Loucy (cell line): ENCODE measurements at regions not wholly inside any gene's neighbourhood (a gene's known extent, or its start where the extent isn't known, plus 50 kb on each side); places are given as distances from the start of the nearest gene placed in this dataset.

Experiments used
- H2AFZ ChIP-seq: fragments of 200-600 bp; sonication (generic); 2 replicates; pipeline ENCODE4 v1.6.0; 2016; ENCODE audit warnings: antibody characterized with exemption, mild to moderate bottlenecking, low read length, moderate library complexity
- H3F3A ChIP-seq: fragments of 200-600 bp; 2 replicates; pipeline ENCODE4 v1.6.0; 2016; ENCODE audit warnings: antibody characterized with exemption, low read depth, mild to moderate bottlenecking
- H3K27me3 ChIP-seq: fragments of 200-600 bp; sonication (generic); 2 replicates; pipeline ENCODE4 v1.6.1; 2014; ENCODE audit warnings: low read length, mild to moderate bottlenecking; ENCODE audit not compliant: insufficient read depth, poor library complexity, severe bottlenecking
- H3K36me3 ChIP-seq: fragments of 200-600 bp; sonication (generic); 2 replicates; pipeline ENCODE4 v1.6.1; 2016; ENCODE audit warnings: low read length; ENCODE audit not compliant: insufficient read depth
- H3K4me1 ChIP-seq: fragments of 200-600 bp; sonication (generic); 2 replicates; pipeline ENCODE4 v1.5.1; 2014; ENCODE audit warnings: low read length, mild to moderate bottlenecking; ENCODE audit not compliant: insufficient read depth, poor library complexity, severe bottlenecking
- H3K4me2 ChIP-seq: fragments of 200-600 bp; sonication (generic); 2 replicates; pipeline ENCODE4 v1.6.0; 2014; ENCODE audit warnings: antibody characterized with exemption, low read length, low read depth, mild to moderate bottlenecking; ENCODE audit not compliant: poor library complexity, severe bottlenecking
- H3K4me3 ChIP-seq: fragments of 200-600 bp; sonication (generic); 2 replicates; pipeline ENCODE4 v1.5.1; 2014; ENCODE audit warnings: low read length, mild to moderate bottlenecking, mixed read lengths; ENCODE audit not compliant: poor library complexity, severe bottlenecking
- H3K79me2 ChIP-seq: fragments of 200-600 bp; sonication (generic); 2 replicates; pipeline ENCODE4 v1.6.1; 2014; ENCODE audit warnings: low read length; ENCODE audit not compliant: insufficient read depth
- H3K9ac ChIP-seq: fragments of 200-600 bp; sonication (generic); 2 replicates; pipeline ENCODE4 v1.6.0; 2014; ENCODE audit warnings: mild to moderate bottlenecking, low read depth, low read length, moderate library complexity; ENCODE audit not compliant: poor library complexity, severe bottlenecking
- H3K9me2 ChIP-seq: fragments of 200-600 bp; sonication (generic); replicated peaks from 2 replicates; pipeline ENCODE4 v1.6.1; 2016; ENCODE audit warnings: low read depth, low read length, mixed read lengths
- H3K9me3 ChIP-seq: fragments of 200-600 bp; sonication (generic); 2 replicates; pipeline ENCODE4 v1.6.1; 2014; ENCODE audit warnings: mild to moderate bottlenecking, antibody characterized with exemption, low read length, low read depth; ENCODE audit not compliant: insufficient read depth
- H4K20me1 ChIP-seq: fragments of 200-600 bp; sonication (generic); 2 replicates; pipeline ENCODE4 v1.6.0; 2014; ENCODE audit warnings: antibody characterized with exemption, low read length, mild to moderate bottlenecking; ENCODE audit not compliant: insufficient read depth, poor library complexity, severe bottlenecking
- EZH2phosphoT487 ChIP-seq: fragments of 200-600 bp; IDR thresholded peaks from 2 replicates; pipeline ENCODE4 v1.6.1; 2018; ENCODE audit warnings: antibody characterized with exemption, mild to moderate bottlenecking, moderate library complexity, borderline replicate concordance
- TF ChIP-seq, protein P1 (sequence below): fragments of 200-600 bp; sonication (generic); conservative IDR thresholded peaks from 2 replicates; pipeline ENCODE4 v1.5.1; 2014; ENCODE audit warnings: mild to moderate bottlenecking, antibody characterized with exemption, low read length

DNA sequence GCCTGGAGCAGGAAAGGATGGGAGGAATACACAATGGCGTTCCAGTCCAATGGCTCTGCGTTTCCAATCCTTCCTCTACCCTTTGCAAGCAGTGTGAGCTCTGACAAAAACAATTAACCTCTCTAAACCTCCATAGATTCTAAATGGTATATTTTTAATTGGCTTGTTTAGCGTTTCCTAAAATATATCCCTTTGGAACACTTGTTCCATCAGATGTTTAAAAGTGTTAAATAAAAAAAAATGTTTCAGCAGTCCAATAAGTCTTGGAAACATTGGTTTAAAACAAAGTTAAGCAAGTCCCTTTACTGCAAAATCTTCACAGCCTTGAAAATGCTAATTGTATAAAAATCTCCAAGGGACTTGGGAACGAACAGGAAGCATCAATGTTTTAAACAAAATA is 432.3 kb upstream of the ARRDC4 start:
- no peaks in the 10 kb centered on the region for H3K27me3 ChIP-seq
- H2AFZ ChIP-seq = no peak overlapping the region
- H4K20me1 ChIP-seq = no peaks in the 10 kb centered on the region
- no peaks in the 10 kb centered on the region for H3K79me2 ChIP-seq
- H3K36me3 ChIP-seq = no peaks in the 10 kb centered on the region
- TF ChIP-seq, protein P1, sequence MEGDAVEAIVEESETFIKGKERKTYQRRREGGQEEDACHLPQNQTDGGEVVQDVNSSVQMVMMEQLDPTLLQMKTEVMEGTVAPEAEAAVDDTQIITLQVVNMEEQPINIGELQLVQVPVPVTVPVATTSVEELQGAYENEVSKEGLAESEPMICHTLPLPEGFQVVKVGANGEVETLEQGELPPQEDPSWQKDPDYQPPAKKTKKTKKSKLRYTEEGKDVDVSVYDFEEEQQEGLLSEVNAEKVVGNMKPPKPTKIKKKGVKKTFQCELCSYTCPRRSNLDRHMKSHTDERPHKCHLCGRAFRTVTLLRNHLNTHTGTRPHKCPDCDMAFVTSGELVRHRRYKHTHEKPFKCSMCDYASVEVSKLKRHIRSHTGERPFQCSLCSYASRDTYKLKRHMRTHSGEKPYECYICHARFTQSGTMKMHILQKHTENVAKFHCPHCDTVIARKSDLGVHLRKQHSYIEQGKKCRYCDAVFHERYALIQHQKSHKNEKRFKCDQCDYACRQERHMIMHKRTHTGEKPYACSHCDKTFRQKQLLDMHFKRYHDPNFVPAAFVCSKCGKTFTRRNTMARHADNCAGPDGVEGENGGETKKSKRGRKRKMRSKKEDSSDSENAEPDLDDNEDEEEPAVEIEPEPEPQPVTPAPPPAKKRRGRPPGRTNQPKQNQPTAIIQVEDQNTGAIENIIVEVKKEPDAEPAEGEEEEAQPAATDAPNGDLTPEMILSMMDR = no peak
- no peak for TF ChIP-seq EZH2phosphoT487
- H3K9ac ChIP-seq = no peak overlapping the region
- no peaks in the 10 kb centered on the region for H3K9me3 ChIP-seq
- no peaks in the 10 kb centered on the region for H3K4me1 ChIP-seq
- no peaks in the 10 kb centered on the region for H3K9me2 ChIP-seq
- no peaks in the 10 kb centered on the region for H3F3A ChIP-seq
- no peak overlapping the region for H3K4me3 ChIP-seq
- H3K4me2 ChIP-seq = no peak overlapping the region

DNA sequence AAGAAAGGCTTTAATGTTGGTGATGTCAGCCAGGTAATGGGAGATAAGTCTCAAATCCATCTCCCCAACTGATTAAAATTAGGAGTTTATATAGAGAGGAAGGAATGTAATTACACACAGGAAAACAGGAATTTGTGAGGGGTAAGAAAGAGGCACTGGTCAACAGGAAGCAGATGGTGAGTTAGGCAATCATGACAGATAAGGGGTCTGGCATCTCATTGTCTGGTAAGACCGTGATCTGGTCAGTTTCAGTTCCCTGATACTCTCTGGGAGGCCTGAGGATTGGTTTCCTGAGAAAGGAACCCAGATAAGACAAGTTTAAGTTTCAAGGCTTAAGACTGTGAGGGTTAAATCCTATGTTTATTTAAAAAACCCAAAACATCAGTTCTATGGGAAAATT is 414.7 kb upstream of the ARRDC4 start:
- Histone ChIP-seq H2AFZ (no peak overlapping the region), H3K9me3 (0 out of 2 replicates have a peak, but pooled peaks cover 4% of the 10 kb centered on the region), H3K36me3 (no peaks in the 10 kb centered on the region), H3F3A (no peaks in the 10 kb centered on the region), H3K9me2 (no peaks in the 10 kb centered on the region), H3K4me3 (no peak overlapping the region), H3K9ac (no peak overlapping the region), H3K4me1 (no peaks in the 10 kb centered on the region), H3K4me2 (no peak overlapping the region), H3K79me2 (no peaks in the 10 kb centered on the region), H4K20me1 (no peaks in the 10 kb centered on the region), H3K27me3 (no peaks in the 10 kb centered on the region)
- no peak for TF ChIP-seq EZH2phosphoT487
- TF ChIP-seq, protein P1 = no peak

DNA sequence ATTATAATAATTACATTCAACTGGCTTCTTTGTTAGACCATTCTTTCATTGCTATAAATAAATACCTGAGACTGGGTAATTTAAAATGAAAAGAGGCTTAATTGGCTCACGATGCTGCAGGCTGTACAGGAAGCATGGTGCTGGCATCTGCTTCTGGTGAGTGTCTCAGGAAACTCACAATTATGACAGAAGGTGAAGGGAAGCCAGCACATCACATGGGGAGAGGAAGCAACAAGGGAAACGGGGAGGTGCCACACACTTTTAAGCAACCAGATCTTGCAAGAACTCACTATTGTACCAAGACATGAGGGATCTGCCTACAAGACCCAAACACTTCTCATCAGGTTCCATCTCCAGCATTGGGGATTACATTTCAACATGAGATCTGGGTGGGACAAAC is 413.1 kb upstream of the ARRDC4 start:
- TF ChIP-seq EZH2phosphoT487 = no peak
- TF ChIP-seq, protein P1 = no peak
- no peaks in the 10 kb centered on the region for H3F3A ChIP-seq
- H3K4me1 ChIP-seq = no peaks in the 10 kb centered on the region
- H3K4me3 ChIP-seq = no peak overlapping the region
- H3K27me3 ChIP-seq = no peaks in the 10 kb centered on the region
- H3K79me2 ChIP-seq = no peaks in the 10 kb centered on the region
- H3K4me2 ChIP-seq = no peak overlapping the region
- no peaks in the 10 kb centered on the region for H3K36me3 ChIP-seq
- no peak overlapping the region for H3K9ac ChIP-seq
- H3K9me2 ChIP-seq = no peaks in the 10 kb centered on the region
- H2AFZ ChIP-seq = no peak overlapping the region
- H3K9me3 ChIP-seq = 0 out of 2 replicates have a peak, but pooled peaks cover 4% of the 10 kb centered on the region
- no peaks in the 10 kb centered on the region for H4K20me1 ChIP-seq
